HepG2 (cell line): ENCODE measurements at regions not wholly inside any gene's neighbourhood (a gene's known extent, or its start where the extent isn't known, plus 50 kb on each side); places are given as distances from the start of the nearest gene placed in this dataset.

ENCODE experiments used
- BORCS8-MEF2B ChIP-seq: sonication (generic); formaldehyde crosslinking; IDR thresholded peaks from 2 replicates; pipeline ENCODE4 v1.8.0; 2022; ENCODE audit warnings: mild to moderate bottlenecking, missing genetic modification reagents
- CBFB ChIP-seq: sonication (generic); formaldehyde crosslinking; IDR thresholded peaks from 2 replicates; pipeline ENCODE4 v1.4.0; 2020; ENCODE audit warnings: missing genetic modification reagents
- JUNB ChIP-seq: sonication (generic); formaldehyde crosslinking; IDR thresholded peaks from 2 replicates; pipeline ENCODE4 v1.8.0; 2022; ENCODE audit warnings: missing genetic modification reagents, mild to moderate bottlenecking, borderline replicate concordance
- KLF11 ChIP-seq: IDR thresholded peaks from 2 replicates; pipeline ENCODE4 v1.6.1; 2016; ENCODE audit warnings: missing compliant biosample characterization
- KLF12 ChIP-seq: sonication (generic); formaldehyde crosslinking; IDR thresholded peaks from 2 replicates; pipeline ENCODE4 v1.4.0; 2020; ENCODE audit warnings: missing genetic modification reagents, borderline replicate concordance
- NPAS2 ChIP-seq: sonication (generic); formaldehyde crosslinking; IDR thresholded peaks from 2 replicates; pipeline ENCODE4 v1.8.0; 2022; ENCODE audit warnings: mild to moderate bottlenecking, missing genetic modification reagents, borderline replicate concordance
- ONECUT2 ChIP-seq: sonication (generic); formaldehyde crosslinking; IDR thresholded peaks from 2 replicates; pipeline ENCODE4 v1.4.0; 2020; ENCODE audit warnings: missing genetic modification reagents
- PRMT3 ChIP-seq: sonication (generic); formaldehyde crosslinking; IDR thresholded peaks from 2 replicates; pipeline ENCODE4 v1.8.1; 2022; ENCODE audit warnings: low read depth, mild to moderate bottlenecking, moderate library complexity, missing genetic modification reagents, borderline replicate concordance
- SP5 ChIP-seq: IDR thresholded peaks from 2 replicates; pipeline ENCODE4 v1.6.1; 2016; ENCODE audit warnings: low read depth, borderline replicate concordance
- ZBTB21 ChIP-seq: sonication (generic); formaldehyde crosslinking; IDR thresholded peaks from 2 replicates; pipeline ENCODE4 v1.4.0; 2020; ENCODE audit warnings: missing genetic modification reagents
- ZNF713 ChIP-seq: sonication (generic); formaldehyde crosslinking; IDR thresholded peaks from 2 replicates; pipeline ENCODE4 v1.4.0; 2020; ENCODE audit warnings: mild to moderate bottlenecking, missing genetic modification reagents
- ZNF879 ChIP-seq: sonication (generic); formaldehyde crosslinking; IDR thresholded peaks from 2 replicates; pipeline ENCODE4 v1.8.1; 2023; ENCODE audit warnings: missing genetic modification reagents
- ZSCAN30 ChIP-seq: sonication (generic); formaldehyde crosslinking; IDR thresholded peaks from 2 replicates; pipeline ENCODE4 v1.5.0; 2020; ENCODE audit warnings: mild to moderate bottlenecking, missing genetic modification reagents
- TF ChIP-seq, protein P1 (sequence below): sonication (generic); formaldehyde crosslinking; IDR thresholded peaks from 2 replicates; pipeline ENCODE4 v1.4.0; 2020; ENCODE audit warnings: missing genetic modification reagents
- TF ChIP-seq, protein P2 (sequence below): sonication (generic); formaldehyde crosslinking; conservative IDR thresholded peaks from 2 replicates; pipeline ENCODE4 v1.8.0; 2022; ENCODE audit warnings: mild to moderate bottlenecking, moderate library complexity, missing genetic modification reagents
- TF ChIP-seq, protein P3 (sequence below): sonication (generic); formaldehyde crosslinking; IDR thresholded peaks from 2 replicates; pipeline ENCODE4 v1.5.1; 2020; ENCODE audit warnings: mild to moderate bottlenecking, missing genetic modification reagents
- TF ChIP-seq, protein P4 (sequence below): sonication (generic); formaldehyde crosslinking; IDR thresholded peaks from 2 replicates; pipeline ENCODE4 v1.4.0; 2020; ENCODE audit warnings: missing genetic modification reagents

DNA sequence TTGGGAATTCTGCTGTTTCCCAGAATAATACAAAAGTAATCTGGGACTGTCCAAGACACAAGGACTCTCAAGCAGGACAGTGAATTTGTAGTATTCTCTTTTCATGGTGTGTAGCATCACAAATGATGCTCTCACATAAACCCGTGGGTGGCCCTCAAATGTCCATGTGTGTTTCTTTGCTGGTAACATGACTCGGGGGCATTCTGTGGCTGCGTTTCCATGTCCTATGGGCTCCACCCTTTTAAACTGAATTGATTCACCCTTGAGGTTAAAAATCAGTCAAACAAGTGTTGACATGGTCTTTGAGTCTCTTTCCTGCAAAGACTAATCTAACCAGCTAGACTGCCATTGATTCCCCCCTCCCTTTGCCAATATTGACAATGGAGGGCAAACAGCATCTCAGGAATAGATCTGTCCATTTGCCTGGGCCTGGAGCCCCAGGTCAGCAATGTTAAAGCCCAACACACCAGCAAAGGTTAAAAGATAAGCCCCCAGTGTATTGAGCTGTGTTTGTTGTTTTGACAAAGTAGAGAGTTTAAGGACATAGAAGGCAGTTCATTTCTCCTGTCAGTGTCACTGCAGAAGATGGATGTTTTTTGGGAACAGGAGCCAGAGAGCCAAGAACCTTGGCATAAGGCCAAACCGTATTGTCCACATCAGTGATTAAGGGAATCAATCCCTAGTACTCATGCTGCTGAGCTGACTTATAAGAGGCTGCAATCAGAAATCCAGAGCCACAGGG is 117.1 kb upstream of the COX10 start (continued):
- TF ChIP-seq ZNF879 (CRISPR knock-in tag) (no peak), ZBTB21 (CRISPR knock-in tag) (no peak), CBFB (no peak), BORCS8-MEF2B (CRISPR knock-in tag) (peak; percentile 86; the same call in 1 of the 2 replicates), KLF12 (CRISPR knock-in tag) (peak; percentile 58; the same call in 1 of the 2 replicates), ZNF713 (no peak), NPAS2 (CRISPR knock-in tag) (no peak), JUNB (CRISPR knock-in tag) (0 out of 2 replicates have a peak, but pooled peaks have one; percentile 11), ONECUT2 (CRISPR knock-in tag) (peak; percentile 92), ZSCAN30 (CRISPR knock-in tag) (no peak), SP5 (peak; percentile 80), KLF11 (no peak), PRMT3 (CRISPR knock-in tag) (no peak)
- TF ChIP-seq, protein P1, sequence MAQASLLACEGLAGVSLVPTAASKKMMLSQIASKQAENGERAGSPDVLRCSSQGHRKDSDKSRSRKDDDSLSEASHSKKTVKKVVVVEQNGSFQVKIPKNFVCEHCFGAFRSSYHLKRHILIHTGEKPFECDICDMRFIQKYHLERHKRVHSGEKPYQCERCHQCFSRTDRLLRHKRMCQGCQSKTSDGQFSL = no peak
- TF ChIP-seq, protein P2, sequence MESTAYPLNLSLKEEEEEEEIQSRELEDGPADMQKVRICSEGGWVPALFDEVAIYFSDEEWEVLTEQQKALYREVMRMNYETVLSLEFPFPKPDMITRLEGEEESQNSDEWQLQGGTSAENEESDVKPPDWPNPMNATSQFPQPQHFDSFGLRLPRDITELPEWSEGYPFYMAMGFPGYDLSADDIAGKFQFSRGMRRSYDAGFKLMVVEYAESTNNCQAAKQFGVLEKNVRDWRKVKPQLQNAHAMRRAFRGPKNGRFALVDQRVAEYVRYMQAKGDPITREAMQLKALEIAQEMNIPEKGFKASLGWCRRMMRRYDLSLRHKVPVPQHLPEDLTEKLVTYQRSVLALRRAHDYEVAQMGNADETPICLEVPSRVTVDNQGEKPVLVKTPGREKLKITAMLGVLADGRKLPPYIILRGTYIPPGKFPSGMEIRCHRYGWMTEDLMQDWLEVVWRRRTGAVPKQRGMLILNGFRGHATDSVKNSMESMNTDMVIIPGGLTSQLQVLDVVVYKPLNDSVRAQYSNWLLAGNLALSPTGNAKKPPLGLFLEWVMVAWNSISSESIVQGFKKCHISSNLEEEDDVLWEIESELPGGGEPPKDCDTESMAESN (CRISPR knock-in tag) = 0 out of 2 replicates have a peak, but pooled peaks have one; percentile 58
- TF ChIP-seq, protein P3, sequence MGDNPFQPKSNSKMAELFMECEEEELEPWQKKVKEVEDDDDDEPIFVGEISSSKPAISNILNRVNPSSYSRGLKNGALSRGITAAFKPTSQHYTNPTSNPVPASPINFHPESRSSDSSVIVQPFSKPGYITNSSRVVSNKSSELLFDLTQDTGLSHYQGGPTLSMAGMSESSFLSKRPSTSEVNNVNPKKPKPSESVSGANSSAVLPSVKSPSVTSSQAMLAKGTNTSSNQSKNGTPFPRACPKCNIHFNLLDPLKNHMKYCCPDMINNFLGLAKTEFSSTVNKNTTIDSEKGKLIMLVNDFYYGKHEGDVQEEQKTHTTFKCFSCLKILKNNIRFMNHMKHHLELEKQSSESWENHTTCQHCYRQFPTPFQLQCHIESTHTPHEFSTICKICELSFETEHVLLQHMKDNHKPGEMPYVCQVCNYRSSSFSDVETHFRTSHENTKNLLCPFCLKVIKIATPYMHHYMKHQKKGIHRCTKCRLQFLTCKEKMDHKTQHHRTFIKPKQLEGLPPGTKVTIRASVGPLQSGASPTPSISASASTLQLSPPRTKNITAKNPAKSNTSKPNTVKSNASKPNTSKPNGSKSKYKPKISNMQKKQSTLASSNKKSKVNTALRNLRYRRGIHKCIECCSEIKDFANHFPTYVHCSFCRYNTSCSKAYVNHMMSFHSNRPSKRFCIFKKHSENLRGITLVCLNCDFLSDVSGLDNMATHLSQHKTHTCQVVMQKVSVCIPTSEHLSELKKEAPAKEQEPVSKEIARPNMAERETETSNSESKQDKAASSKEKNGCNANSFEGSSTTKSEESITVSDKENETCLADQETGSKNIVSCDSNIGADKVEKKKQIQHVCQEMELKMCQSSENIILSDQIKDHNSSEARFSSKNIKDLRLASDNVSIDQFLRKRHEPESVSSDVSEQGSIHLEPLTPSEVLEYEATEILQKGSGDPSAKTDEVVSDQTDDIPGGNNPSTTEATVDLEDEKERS (CRISPR knock-in tag) = peak; percentile 56; the same call in 1 of the 2 replicates
- TF ChIP-seq, protein P4, sequence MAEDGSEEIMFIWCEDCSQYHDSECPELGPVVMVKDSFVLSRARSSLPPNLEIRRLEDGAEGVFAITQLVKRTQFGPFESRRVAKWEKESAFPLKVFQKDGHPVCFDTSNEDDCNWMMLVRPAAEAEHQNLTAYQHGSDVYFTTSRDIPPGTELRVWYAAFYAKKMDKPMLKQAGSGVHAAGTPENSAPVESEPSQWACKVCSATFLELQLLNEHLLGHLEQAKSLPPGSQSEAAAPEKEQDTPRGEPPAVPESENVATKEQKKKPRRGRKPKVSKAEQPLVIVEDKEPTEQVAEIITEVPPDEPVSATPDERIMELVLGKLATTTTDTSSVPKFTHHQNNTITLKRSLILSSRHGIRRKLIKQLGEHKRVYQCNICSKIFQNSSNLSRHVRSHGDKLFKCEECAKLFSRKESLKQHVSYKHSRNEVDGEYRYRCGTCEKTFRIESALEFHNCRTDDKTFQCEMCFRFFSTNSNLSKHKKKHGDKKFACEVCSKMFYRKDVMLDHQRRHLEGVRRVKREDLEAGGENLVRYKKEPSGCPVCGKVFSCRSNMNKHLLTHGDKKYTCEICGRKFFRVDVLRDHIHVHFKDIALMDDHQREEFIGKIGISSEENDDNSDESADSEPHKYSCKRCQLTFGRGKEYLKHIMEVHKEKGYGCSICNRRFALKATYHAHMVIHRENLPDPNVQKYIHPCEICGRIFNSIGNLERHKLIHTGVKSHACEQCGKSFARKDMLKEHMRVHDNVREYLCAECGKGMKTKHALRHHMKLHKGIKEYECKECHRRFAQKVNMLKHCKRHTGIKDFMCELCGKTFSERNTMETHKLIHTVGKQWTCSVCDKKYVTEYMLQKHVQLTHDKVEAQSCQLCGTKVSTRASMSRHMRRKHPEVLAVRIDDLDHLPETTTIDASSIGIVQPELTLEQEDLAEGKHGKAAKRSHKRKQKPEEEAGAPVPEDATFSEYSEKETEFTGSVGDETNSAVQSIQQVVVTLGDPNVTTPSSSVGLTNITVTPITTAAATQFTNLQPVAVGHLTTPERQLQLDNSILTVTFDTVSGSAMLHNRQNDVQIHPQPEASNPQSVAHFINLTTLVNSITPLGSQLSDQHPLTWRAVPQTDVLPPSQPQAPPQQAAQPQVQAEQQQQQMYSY (CRISPR knock-in tag) = no peak
